HG03342 (cell line): ENCODE measurements at regions not wholly inside any gene's neighbourhood (a gene's known extent, or its start where the extent isn't known, plus 50 kb on each side); places are given as distances from the start of the nearest gene placed in this dataset.
"Not testable (repeated sequence)": the region's sequence is repeated elsewhere in the genome, so short reads cannot be mapped to it uniquely, and the experiment has no call there.

Experiments
- ATAC-seq: cut with Tn5 transposase; IDR thresholded peaks from one replicate; pipeline ENCODE4 v1.9.1; 2021; ENCODE audit warnings: mild to moderate bottlenecking, moderate library complexity; ENCODE audit not compliant: unreplicated experiment

GRCh38 chr1:90864681-90865080, 147.6 kb upstream of the BARHL2 start:
- no peak for ATAC-seq

DNA sequence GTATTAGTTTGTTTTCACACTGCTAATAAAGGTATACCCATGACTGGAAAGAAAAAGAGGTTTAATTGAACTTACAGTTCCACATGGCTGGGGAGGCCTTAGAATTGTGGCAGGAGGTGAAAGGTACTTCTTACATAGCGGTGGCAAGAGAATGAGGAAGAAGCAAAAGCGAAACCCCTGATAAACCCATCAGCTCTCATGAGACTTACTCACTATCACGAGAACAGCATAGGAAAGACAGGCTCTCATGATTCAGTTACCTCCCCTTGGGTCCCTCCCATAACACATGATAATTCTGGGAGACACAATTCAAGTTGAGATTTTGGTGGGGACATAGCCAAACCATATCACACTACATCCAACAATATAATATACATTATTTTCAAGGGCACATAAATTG, 145.7 kb upstream of the BARHL2 start:
- no peak for ATAC-seq

DNA sequence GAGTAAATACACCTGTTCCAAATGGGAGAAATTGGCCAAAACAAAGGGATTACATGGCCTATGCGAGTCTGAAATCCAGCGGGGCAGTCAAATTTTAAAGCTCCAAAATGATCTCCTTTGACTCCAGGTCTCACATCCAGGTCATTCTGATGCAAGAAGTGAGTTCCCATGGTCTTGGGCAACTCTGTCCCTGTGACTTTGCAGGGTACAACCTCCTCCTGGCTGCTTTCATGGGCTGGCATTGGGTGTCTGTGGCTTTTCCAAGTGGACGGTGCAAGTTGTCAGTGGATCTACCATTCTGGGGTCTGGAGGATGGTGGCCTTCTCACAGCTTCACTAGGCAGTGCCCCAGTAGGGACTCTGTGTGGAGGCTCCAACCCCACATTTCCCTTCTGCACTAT, 144.3 kb upstream of the BARHL2 start:
- ATAC-seq, result not testable (repeated sequence)

- ATAC-seq, result no peak
These were observed 139.4 kb upstream of the BARHL2 start for GRCh38 chr1:90856463-90857007.

DNA sequence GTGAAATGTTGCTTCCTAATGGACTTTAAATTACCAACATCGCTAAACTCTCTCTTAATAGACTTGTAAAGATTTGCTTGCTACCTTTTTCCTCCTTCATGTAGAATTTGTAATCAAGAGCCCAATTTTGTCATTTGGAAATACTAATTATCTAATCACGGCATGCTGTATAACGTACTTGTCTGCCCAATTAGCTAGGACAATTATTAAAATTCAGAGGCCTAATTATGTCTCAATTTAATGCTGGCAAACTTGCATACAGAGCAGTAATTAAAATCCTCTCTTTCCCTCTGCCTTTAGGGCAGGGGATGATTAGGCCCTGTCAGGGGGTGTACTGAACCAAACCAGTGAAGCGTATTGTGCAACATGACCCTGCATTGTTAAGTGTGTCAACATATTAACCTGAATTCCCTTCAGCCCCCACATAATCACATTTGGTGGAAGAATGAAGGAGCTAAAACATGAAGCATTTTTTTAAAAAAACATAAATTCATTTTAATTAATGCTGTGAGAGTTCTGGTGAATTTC, 137.4 kb upstream of the BARHL2 start:
- ATAC-seq, result no peak

- ATAC-seq, result no peak
These were observed 134.6 kb upstream of the BARHL2 start for GRCh38 chr1:90851711-90852050.

DNA sequence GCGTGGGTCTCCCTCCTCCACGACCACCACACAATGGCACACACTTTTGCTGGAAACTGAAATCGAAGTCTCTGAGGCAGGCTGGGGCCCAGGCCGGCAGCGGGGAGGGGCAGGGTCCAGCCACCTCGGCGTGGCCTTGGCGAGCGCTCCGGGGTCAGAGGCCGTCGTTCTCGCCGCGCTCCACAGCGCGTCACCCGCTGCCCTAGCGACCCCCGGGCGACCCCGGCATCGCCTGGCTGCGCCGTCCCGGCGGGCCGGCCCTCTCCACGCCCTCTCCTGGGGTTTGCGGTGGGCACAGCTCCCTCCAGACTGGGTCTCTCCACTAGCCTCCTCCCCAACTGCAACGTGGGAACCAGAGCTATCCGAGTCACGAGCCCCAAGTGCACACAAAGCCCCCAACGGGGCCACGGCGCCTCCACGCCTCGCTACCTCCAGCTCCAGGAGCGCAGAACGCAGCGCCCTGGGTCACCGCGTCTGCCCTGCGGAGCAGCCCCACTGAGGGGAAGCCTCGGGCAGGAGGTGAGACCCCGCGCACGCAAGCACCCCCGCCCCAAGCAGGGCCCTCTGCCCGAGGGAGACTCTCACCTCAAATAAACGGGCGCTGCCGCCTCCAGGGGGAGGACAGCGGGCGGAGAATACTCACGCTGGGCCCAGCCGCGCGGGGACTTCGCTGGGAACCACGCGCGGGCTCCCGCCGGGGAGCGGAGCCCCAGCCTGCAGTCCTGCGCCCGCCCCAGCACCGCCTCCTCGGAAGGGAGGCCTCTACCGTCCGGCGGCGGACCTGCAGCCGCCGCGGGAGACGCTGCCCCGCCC, 134.0 kb upstream of the BARHL2 start:
- ATAC-seq, result peak; percentile 99

GRCh38 chr1:90850181-90850897, 133.2 kb upstream of the BARHL2 start:
- ATAC-seq, result no peak

DNA sequence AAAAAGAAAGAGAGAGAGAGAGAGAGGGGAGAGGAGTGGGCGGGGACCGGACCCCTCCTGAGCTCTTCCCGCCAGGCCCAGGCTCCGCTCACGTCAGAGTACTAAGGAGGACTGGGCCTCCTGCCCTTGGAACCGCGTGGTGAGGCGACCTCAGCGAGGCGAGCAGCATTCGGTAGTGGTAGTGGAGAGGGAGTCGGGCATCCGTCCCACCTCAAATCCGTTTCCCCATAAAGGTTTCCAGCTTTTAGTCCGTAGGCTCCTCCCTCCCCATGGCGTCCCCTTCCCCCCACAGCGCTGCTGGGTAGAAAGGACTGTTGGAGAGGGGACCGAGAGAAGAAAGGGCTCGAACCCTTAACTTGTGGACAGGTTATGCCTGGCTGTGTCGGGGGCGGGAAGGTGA, 124.4 kb upstream of the BARHL2 start:
- no peak for ATAC-seq

GRCh38 chr1:90840352-90840751, 123.2 kb upstream of the BARHL2 start:
- ATAC-seq, result no peak

DNA sequence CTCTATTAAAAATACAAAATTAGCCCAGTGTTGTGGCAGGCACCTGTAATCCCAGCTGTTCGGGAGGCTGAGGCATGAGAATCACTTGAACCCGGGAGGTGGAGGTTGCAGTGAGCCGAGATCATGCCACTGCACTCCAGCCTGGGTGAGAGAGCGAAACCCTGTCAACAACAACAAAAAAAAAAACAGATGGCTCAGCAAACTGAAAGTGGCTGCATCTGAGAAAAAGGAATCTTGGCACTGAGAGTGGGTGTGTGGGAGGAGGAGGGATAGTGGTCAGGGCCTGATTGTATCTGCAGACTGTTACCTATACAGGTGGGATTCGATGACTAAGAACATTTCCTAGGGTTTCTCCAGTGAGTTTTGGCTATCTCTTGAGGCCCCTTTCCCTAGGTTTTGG, 122.2 kb upstream of the BARHL2 start:
- ATAC-seq, result no peak

GRCh38 chr1:90838720-90839119, 121.6 kb upstream of the BARHL2 start:
- ATAC-seq, result no peak

DNA sequence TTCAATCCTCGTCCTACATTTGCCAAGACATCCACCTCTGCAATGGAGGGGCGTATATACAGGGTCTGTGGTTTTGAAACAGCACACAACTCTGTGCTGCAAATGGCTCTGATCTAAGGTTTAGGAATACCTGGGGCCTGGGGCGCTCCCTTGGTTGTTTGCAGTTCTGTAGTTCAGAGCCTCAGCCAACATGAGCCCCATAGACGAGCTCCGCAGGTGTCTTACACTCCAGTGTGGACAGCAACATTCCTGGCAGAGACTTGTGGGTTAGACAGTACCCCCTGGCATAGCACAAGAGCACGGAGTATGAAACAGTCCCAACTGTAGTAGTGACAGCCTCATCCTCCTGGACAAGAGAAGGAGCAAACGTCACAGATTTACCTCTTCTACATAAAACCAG, 120.3 kb upstream of the BARHL2 start:
- no peak for ATAC-seq

DNA sequence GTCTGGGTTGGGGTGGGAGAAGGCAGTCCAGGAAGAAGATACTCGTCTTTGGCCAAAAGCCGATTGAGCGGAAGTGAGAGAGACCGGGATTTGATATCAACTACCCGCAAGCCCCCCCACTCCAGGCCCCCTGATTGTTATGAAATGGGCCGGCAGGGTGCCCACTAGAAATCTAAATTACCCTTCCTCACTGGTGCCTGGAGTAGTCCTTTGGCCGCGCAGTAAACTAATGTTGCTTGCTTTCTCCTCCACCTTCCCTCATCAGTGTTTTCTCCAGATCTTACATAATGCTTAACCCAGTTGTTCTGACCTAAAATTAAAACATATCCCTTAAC, 119.2 kb upstream of the BARHL2 start:
- no peak for ATAC-seq

DNA sequence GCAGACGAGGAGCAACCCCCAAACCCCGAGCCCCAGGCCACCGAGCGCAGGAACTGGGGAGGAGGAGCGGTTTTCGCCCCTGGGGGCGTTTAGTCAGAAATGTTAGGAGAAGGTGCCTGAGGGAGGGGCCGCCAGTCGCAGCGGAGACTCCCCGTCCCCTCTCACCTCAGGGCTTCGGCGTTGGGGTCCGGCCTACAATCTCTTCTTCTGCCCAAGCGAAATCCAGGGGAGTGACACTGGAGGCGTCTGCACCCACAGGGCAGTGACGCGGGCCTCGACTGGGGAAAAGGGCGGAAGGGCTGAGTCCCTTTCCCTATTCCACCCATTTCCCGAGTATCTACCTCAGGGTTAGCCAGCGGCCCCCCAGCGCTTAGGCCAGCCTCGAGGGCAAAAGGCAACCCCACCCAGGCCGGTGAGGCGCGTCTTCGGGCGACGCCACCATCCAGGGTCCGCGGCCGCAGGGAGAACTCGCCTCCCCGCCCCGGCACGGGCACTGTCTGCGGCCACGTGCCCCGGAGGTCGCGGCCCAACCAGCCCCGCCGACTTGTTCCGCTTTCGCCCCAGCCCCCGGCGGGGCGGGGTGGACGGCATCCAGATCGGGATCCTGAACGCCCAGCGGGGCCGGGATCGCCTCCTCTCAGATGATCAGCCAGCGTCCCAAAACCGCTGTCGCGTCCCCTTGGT, 118.7 kb upstream of the BARHL2 start:
- ATAC-seq, result no peak

DNA sequence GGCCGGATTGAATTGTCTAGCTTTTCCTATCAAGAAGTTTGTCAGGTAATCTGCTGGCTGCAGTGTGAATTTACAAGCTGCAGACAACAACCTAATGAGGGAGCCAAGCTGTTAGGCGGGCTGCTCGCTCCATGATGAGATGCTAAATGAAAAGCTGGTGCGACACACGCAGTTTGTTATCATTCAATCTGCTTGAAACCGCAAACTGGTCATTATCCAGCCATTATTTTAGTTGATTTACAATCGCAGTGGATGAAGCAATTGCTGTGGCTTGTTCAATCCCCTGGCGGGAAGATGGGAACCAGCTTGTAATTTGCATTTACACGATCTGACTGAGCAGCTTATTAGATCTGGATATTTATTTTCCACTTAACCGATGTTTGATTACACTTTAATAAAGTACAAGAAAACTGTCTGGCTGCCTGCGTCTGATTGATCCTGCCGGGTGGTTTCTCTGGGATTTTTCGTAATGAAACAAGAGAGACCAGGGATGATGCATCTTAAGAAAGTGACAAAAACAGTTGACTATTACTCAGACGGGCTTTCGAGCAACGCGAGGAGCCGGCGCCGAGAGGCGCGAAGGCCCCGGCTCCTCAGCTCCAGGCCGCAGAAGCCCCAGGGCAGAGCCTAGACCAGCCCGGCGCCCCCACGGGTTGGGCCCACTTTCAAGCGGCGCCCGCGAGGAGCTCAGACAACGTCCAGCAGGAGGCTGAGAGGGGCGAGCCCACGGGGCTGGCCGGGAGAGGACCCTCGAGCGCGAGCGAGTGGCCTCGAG, 118.0 kb upstream of the BARHL2 start:
- ATAC-seq, result no peak

- ATAC-seq, result no peak
These were observed 117.3 kb upstream of the BARHL2 start for GRCh38 chr1:90834354-90834885.

DNA sequence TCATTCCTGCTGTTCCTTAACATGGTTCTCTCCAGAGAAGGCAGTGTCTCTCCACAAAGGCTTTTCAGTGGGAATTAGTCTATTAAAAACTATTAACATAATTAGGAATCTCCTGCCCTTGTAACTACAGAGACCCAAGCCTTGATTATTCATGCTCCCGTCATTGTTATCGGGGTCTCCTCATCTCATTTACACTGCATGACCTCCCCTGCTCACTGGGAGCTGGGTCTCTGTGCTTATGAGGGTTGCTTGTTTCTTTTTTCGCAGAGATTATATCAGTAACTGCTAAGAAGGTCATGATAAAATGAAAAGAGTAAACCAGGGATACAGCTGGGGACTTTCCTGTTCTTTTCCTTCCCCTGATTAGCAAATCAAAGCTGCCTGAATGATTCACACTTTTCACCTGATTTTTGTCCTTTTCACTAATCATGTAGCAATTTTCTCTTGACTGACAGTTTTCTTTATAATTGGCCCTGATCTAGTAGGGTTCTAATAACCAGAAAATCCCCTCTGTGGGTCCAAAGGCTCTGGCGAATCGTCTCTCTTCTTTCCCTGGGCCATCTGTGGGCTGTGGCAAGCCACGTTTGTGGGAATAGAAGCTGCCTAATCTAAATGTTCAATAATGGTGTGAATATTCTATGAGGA, 116.5 kb upstream of the BARHL2 start:
- ATAC-seq, result no peak

- ATAC-seq, result no peak
These were observed 114.8 kb upstream of the BARHL2 start for GRCh38 chr1:90831910-90832309.

GRCh38 chr1:90826834-90827233, 109.7 kb upstream of the BARHL2 start:
- ATAC-seq, result no peak
